ENCODE measurements at regions not wholly inside any gene's neighbourhood (a gene's known extent, or its start where the extent isn't known, plus 50 kb on each side); places are given as distances from the start of the nearest gene placed in this dataset.

GRCh38 chr6:145368075-145368474, 367.2 kb downstream of the EPM2A start:
- Histone ChIP-seq H3K9me3 (peaks cover 0 to 6% of the 10 kb centered on the region in 2 donors), H3K4me3 (no peak overlapping the region), H3K36me3 (no peaks in the 10 kb centered on the region), H3K27me3 (no peaks in the 10 kb centered on the region), H3K27ac (no peak overlapping the region), H3K4me1 (peaks cover 0 to 10% of the 10 kb centered on the region in 2 donors)
- TF ChIP-seq, protein P1, sequence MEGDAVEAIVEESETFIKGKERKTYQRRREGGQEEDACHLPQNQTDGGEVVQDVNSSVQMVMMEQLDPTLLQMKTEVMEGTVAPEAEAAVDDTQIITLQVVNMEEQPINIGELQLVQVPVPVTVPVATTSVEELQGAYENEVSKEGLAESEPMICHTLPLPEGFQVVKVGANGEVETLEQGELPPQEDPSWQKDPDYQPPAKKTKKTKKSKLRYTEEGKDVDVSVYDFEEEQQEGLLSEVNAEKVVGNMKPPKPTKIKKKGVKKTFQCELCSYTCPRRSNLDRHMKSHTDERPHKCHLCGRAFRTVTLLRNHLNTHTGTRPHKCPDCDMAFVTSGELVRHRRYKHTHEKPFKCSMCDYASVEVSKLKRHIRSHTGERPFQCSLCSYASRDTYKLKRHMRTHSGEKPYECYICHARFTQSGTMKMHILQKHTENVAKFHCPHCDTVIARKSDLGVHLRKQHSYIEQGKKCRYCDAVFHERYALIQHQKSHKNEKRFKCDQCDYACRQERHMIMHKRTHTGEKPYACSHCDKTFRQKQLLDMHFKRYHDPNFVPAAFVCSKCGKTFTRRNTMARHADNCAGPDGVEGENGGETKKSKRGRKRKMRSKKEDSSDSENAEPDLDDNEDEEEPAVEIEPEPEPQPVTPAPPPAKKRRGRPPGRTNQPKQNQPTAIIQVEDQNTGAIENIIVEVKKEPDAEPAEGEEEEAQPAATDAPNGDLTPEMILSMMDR (IDR thresholded peaks at IDR 0.05): no peak
- DNase-seq (ENCODE audit: low spot score): no peak

- no peak overlapping the region for H3K4me3 ChIP-seq
- no peak for DNase-seq (ENCODE audit: low spot score)
- no peaks in the 10 kb centered on the region for H3K27me3 ChIP-seq
- H3K36me3 ChIP-seq: no peaks in the 10 kb centered on the region
- H3K9me3 ChIP-seq: no peaks in the 10 kb centered on the region
- H3K4me1 ChIP-seq: peaks cover 0 to 14% of the 10 kb centered on the region in 2 donors
- no peak overlapping the region for H3K27ac ChIP-seq
- TF ChIP-seq, protein P1 (IDR thresholded peaks at IDR 0.05): no peak
Observed at GRCh38 chr6:145370559-145370958, 364.8 kb downstream of the EPM2A start.

- Histone ChIP-seq H3K4me3 (peak overlapping the region; percentile 5 to 22), H3K27me3 (no peaks in the 10 kb centered on the region), H3K27ac (peak overlapping the region; percentile 62 to 65), H3K36me3 (no peaks in the 10 kb centered on the region), H3K4me1 (peaks cover 0 to 14% of the 10 kb centered on the region in 2 donors), H3K9me3 (peaks cover 0 to 11% of the 10 kb centered on the region in 2 donors)
- TF ChIP-seq, protein P1 (IDR thresholded peaks at IDR 0.05): no peak
- peak; percentile 61 for DNase-seq (ENCODE audit: low spot score)
Observed at GRCh38 chr6:145372671-145373151, 362.6 kb downstream of the EPM2A start.

DNA sequence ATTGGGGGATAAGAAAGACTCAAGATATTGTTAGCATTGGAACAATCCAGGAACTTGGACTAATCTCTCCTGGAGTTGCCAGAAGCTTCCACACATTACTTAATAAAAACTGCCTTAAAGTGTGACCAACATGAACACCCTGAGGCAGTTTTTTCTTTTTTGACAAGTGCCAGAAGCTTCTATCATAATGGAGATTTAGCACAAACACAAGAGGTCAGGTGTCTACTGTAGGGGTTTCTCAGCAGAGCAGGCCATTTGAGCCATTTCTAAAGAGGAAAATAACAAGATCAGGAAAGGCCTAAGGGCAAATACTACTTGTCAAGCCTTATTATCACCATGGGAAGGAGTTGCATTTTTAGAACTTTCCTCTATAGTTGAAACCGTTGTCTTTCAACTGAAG, 361.5 kb downstream of the EPM2A start:
- peak overlapping the region in 1 of 2 donors; percentile 65 for H3K27ac ChIP-seq
- H3K36me3 ChIP-seq: no peaks in the 10 kb centered on the region
- TF ChIP-seq, protein P1 (IDR thresholded peaks at IDR 0.05): no peak
- H3K4me3 ChIP-seq: no peak overlapping the region
- no peak for DNase-seq (ENCODE audit: low spot score)
- H3K27me3 ChIP-seq: no peaks in the 10 kb centered on the region
- H3K4me1 ChIP-seq: peaks cover 0 to 14% of the 10 kb centered on the region in 2 donors
- peaks cover 0 to 12% of the 10 kb centered on the region in 2 donors for H3K9me3 ChIP-seq

- DNase-seq (ENCODE audit: low spot score): no peak
- Histone ChIP-seq H3K4me3 (no peak overlapping the region), H3K27ac (no peak overlapping the region), H3K27me3 (no peaks in the 10 kb centered on the region), H3K9me3 (peaks cover 0 to 12% of the 10 kb centered on the region in 2 donors), H3K4me1 (peaks cover 0 to 14% of the 10 kb centered on the region in 2 donors), H3K36me3 (no peaks in the 10 kb centered on the region)
- TF ChIP-seq, protein P1 (IDR thresholded peaks at IDR 0.05): no peak
Observed at GRCh38 chr6:145374570-145374969, 360.8 kb downstream of the EPM2A start.

DNA sequence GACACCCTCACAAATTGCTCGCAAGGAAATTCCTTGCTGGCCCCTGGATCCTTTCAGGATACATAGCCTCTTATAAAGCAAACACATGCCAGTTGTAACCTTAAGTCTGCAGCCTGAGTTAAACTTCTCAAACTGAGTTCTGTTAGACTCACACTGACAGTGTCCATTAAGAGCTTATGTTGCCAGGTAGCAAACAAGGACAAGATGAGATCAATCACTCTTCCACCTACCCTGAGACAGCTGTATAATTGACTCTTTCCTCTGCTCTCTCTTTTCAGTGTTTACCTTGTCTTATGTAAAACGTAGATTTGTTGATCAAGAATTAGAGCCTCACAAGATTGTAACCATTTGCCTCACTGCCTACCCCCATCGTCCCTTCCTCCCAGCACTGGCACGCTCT, 359.8 kb downstream of the EPM2A start:
- Histone ChIP-seq H3K27ac (no peak overlapping the region), H3K9me3 (peaks cover 0 to 12% of the 10 kb centered on the region in 2 donors), H3K4me3 (no peak overlapping the region), H3K27me3 (no peaks in the 10 kb centered on the region), H3K36me3 (no peaks in the 10 kb centered on the region), H3K4me1 (peaks cover 0 to 14% of the 10 kb centered on the region in 2 donors)
- no peak for DNase-seq (ENCODE audit: low spot score)
- TF ChIP-seq, protein P1 (IDR thresholded peaks at IDR 0.05): no peak
